NT2/D1 (cell line): ENCODE measurements at regions not wholly inside any gene's neighbourhood (a gene's known extent, or its start where the extent isn't known, plus 50 kb on each side); places are given as distances from the start of the nearest gene placed in this dataset.

ENCODE experiments used
- DNase-seq: peaks from one replicate; pipeline ENCODE4 v3.0.0-alpha.2; 2011; ENCODE audit warnings: low read depth, low spot score
- H3K27me3 ChIP-seq: 2 replicates; pipeline ENCODE4 v1.6.0; 2011; ENCODE audit warnings: mild to moderate bottlenecking; ENCODE audit not compliant: insufficient read length, insufficient read depth
- H3K36me3 ChIP-seq: 2 replicates; pipeline ENCODE4 v1.6.1; 2011; ENCODE audit warnings: mild to moderate bottlenecking, low read length, mixed read lengths; ENCODE audit not compliant: insufficient read depth, insufficient read length
- H3K4me1 ChIP-seq: 2 replicates; pipeline ENCODE4 v1.5.1; 2011; ENCODE audit not compliant: insufficient read depth, insufficient read length
- H3K4me3 ChIP-seq: 2 replicates; pipeline ENCODE4 v1.5.1; 2011; ENCODE audit warnings: low read depth; ENCODE audit not compliant: insufficient read length
- H3K9ac ChIP-seq: 2 replicates; pipeline ENCODE4 v1.6.0; 2011; ENCODE audit warnings: low read depth; ENCODE audit not compliant: insufficient read length
- H3K9me3 ChIP-seq: 2 replicates; pipeline ENCODE4 v1.5.1; 2011; ENCODE audit warnings: mild to moderate bottlenecking, low read length; ENCODE audit not compliant: insufficient read depth
- SUZ12 ChIP-seq: IDR thresholded peaks from 2 replicates; pipeline ENCODE4 v1.6.1; 2011; ENCODE audit not compliant: insufficient read length, insufficient read depth; ENCODE audit errors: extremely low read depth
- YY1 ChIP-seq: IDR thresholded peaks from 2 replicates; pipeline ENCODE4 v1.6.1; 2011; ENCODE audit not compliant: insufficient read length, insufficient read depth
- ZNF274 ChIP-seq: IDR thresholded peaks from 2 replicates; pipeline ENCODE4 v1.6.1; 2011; ENCODE audit warnings: mild to moderate bottlenecking, low read depth, low read length

GRCh38 chr5:166324372-166324771, 1967.1 kb upstream of the WWC1 start:
- Histone ChIP-seq H3K27me3 (no peaks in the 10 kb centered on the region), H3K4me3 (no peak overlapping the region), H3K9ac (no peak overlapping the region), H3K4me1 (no peaks in the 10 kb centered on the region), H3K36me3 (no peaks in the 10 kb centered on the region), H3K9me3 (peaks cover 11% of the 10 kb centered on the region; the same call in 1 of the 2 replicates)
- TF ChIP-seq SUZ12 (no peak), ZNF274 (no peak), YY1 (no peak)
- DNase-seq: peak; percentile 27

- Histone ChIP-seq H3K27me3 (no peaks in the 10 kb centered on the region), H3K9ac (no peak overlapping the region), H3K4me3 (no peak overlapping the region), H3K36me3 (no peaks in the 10 kb centered on the region), H3K4me1 (no peaks in the 10 kb centered on the region), H3K9me3 (peaks cover 7% of the 10 kb centered on the region; the same call in 1 of the 2 replicates)
- TF ChIP-seq ZNF274 (no peak), SUZ12 (no peak), YY1 (no peak)
- no peak for DNase-seq
Observed at GRCh38 chr5:166329149-166329800, 1962.2 kb upstream of the WWC1 start.

- no peaks in the 10 kb centered on the region for H3K36me3 ChIP-seq
- no peak overlapping the region for H3K4me3 ChIP-seq
- peaks cover 6% of the 10 kb centered on the region; the same call in 1 of the 2 replicates for H3K9me3 ChIP-seq
- no peaks in the 10 kb centered on the region for H3K27me3 ChIP-seq
- no peak for DNase-seq
- no peaks in the 10 kb centered on the region for H3K4me1 ChIP-seq
- no peak overlapping the region for H3K9ac ChIP-seq
- TF ChIP-seq SUZ12 (no peak), YY1 (no peak), ZNF274 (no peak)
Observed at GRCh38 chr5:166330036-166330435, 1961.4 kb upstream of the WWC1 start.

- H3K27me3 ChIP-seq: no peaks in the 10 kb centered on the region
- peaks cover 3% of the 10 kb centered on the region; the same call in 1 of the 2 replicates for H3K9me3 ChIP-seq
- TF ChIP-seq SUZ12 (no peak), YY1 (no peak), ZNF274 (no peak)
- no peak overlapping the region for H3K4me3 ChIP-seq
- no peak overlapping the region for H3K9ac ChIP-seq
- DNase-seq: no peak
- H3K36me3 ChIP-seq: no peaks in the 10 kb centered on the region
- no peaks in the 10 kb centered on the region for H3K4me1 ChIP-seq
Observed at GRCh38 chr5:166331521-166331920, 1959.9 kb upstream of the WWC1 start.

GRCh38 chr5:166338801-166339200, 1952.6 kb upstream of the WWC1 start:
- TF ChIP-seq YY1 (no peak), SUZ12 (no peak), ZNF274 (no peak)
- no peak for DNase-seq
- H3K36me3 ChIP-seq: no peaks in the 10 kb centered on the region
- no peaks in the 10 kb centered on the region for H3K4me1 ChIP-seq
- peaks cover 3% of the 10 kb centered on the region; the same call in 1 of the 2 replicates for H3K9me3 ChIP-seq
- no peaks in the 10 kb centered on the region for H3K27me3 ChIP-seq
- H3K9ac ChIP-seq: no peak overlapping the region
- no peak overlapping the region for H3K4me3 ChIP-seq

GRCh38 chr5:166340039-166340438, 1951.4 kb upstream of the WWC1 start:
- TF ChIP-seq SUZ12: no peak
- TF ChIP-seq ZNF274: no peak
- TF ChIP-seq YY1: no peak
- no peaks in the 10 kb centered on the region for H3K4me1 ChIP-seq
- no peak overlapping the region for H3K9ac ChIP-seq
- H3K36me3 ChIP-seq: no peaks in the 10 kb centered on the region
- DNase-seq: no peak
- no peaks in the 10 kb centered on the region for H3K27me3 ChIP-seq
- H3K4me3 ChIP-seq: no peak overlapping the region
- peaks cover 3% of the 10 kb centered on the region; the same call in 1 of the 2 replicates for H3K9me3 ChIP-seq

- no peak for DNase-seq
- Histone ChIP-seq H3K27me3 (no peaks in the 10 kb centered on the region), H3K4me3 (no peak overlapping the region), H3K36me3 (no peaks in the 10 kb centered on the region), H3K9ac (no peak overlapping the region), H3K4me1 (no peaks in the 10 kb centered on the region), H3K9me3 (no peaks in the 10 kb centered on the region; the same call in 1 of the 2 replicates)
- TF ChIP-seq SUZ12: no peak
- no peak for TF ChIP-seq YY1
- TF ChIP-seq ZNF274: no peak
Observed at GRCh38 chr5:166341740-166342337, 1949.6 kb upstream of the WWC1 start.
